ENCODE measurements at regions not wholly inside any gene's neighbourhood (a gene's known extent, or its start where the extent isn't known, plus 50 kb on each side); places are given as distances from the start of the nearest gene placed in this dataset.

GRCh38 chr18:7464245-7464966 lies 102.7 kb upstream of the PTPRM start:
- TF ChIP-seq, protein P1, sequence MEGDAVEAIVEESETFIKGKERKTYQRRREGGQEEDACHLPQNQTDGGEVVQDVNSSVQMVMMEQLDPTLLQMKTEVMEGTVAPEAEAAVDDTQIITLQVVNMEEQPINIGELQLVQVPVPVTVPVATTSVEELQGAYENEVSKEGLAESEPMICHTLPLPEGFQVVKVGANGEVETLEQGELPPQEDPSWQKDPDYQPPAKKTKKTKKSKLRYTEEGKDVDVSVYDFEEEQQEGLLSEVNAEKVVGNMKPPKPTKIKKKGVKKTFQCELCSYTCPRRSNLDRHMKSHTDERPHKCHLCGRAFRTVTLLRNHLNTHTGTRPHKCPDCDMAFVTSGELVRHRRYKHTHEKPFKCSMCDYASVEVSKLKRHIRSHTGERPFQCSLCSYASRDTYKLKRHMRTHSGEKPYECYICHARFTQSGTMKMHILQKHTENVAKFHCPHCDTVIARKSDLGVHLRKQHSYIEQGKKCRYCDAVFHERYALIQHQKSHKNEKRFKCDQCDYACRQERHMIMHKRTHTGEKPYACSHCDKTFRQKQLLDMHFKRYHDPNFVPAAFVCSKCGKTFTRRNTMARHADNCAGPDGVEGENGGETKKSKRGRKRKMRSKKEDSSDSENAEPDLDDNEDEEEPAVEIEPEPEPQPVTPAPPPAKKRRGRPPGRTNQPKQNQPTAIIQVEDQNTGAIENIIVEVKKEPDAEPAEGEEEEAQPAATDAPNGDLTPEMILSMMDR (IDR thresholded peaks at IDR 0.05) = no peak
- no peak for ATAC-seq (ENCODE audit: insufficient number of reproducible peaks, low FRiP score, low read depth)
- Histone ChIP-seq H3K27me3 (replicated peaks; ENCODE audit: insufficient read depth) (no peaks in the 10 kb centered on the region), H3K36me3 (no peaks in the 10 kb centered on the region), H3K27ac (no peak overlapping the region), H3K4me1 (ENCODE audit: control insufficient read depth in 1 of 2, low read depth in 2 of 2) (peaks cover 0 to 5% of the 10 kb centered on the region in 2 donors), H3K9me3 (no peaks in the 10 kb centered on the region), H3K4me3 (no peak overlapping the region)
- DNase-seq (ENCODE audit: low spot score) = no peak

DNA sequence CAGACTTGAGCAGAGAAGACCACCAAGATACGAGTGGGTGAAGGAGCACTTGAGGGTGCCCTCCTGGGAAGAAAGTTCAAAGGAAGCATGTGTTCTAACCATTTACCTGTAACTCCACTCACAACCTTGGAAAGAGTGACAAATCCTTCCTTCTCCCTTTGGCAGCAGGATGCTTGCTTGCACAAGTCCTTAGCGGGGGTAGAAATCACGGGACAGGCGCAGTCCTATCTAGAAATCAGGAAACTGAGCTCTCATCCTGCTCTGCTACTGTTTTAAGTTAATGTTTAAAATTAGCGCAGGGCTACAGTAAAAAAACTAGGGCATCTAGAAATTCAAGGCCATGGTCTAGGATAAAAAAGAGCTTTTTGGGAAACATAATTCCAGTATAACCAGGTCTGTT lies 100.9 kb upstream of the PTPRM start:
- Histone ChIP-seq H3K4me1 (ENCODE audit: control insufficient read depth in 1 of 2, low read depth in 2 of 2) (no peaks in the 10 kb centered on the region), H3K27me3 (replicated peaks; ENCODE audit: insufficient read depth) (no peaks in the 10 kb centered on the region), H3K4me3 (no peak overlapping the region), H3K36me3 (no peaks in the 10 kb centered on the region), H3K9me3 (no peaks in the 10 kb centered on the region), H3K27ac (no peak overlapping the region)
- ATAC-seq (ENCODE audit: insufficient number of reproducible peaks, low FRiP score, low read depth) (no peak), DNase-seq (ENCODE audit: low spot score) (no peak)
- TF ChIP-seq, protein P1 (IDR thresholded peaks at IDR 0.05) = no peak

- DNase-seq (ENCODE audit: low spot score) = no peak
- TF ChIP-seq, protein P1 (IDR thresholded peaks at IDR 0.05) = no peak
- no peaks in the 10 kb centered on the region for H3K4me1 ChIP-seq (ENCODE audit: control insufficient read depth in 1 of 2, low read depth in 2 of 2)
- H3K9me3 ChIP-seq = no peaks in the 10 kb centered on the region
- no peak overlapping the region for H3K4me3 ChIP-seq
- H3K27me3 ChIP-seq (replicated peaks; ENCODE audit: insufficient read depth) = no peaks in the 10 kb centered on the region
- no peak overlapping the region for H3K27ac ChIP-seq
- no peaks in the 10 kb centered on the region for H3K36me3 ChIP-seq
- ATAC-seq (ENCODE audit: insufficient number of reproducible peaks, low FRiP score, low read depth) = no peak
Measured at GRCh38 chr18:7467708-7468466, 99.2 kb upstream of the PTPRM start.

- H3K27me3 ChIP-seq (replicated peaks; ENCODE audit: insufficient read depth) = no peaks in the 10 kb centered on the region
- DNase-seq (ENCODE audit: low spot score) (no peak), ATAC-seq (ENCODE audit: insufficient number of reproducible peaks, low FRiP score, low read depth) (no peak)
- TF ChIP-seq, protein P1 (IDR thresholded peaks at IDR 0.05) = no peak
- H3K4me1 ChIP-seq (ENCODE audit: control insufficient read depth in 1 of 2, low read depth in 2 of 2) = no peaks in the 10 kb centered on the region
- no peaks in the 10 kb centered on the region for H3K9me3 ChIP-seq
- no peaks in the 10 kb centered on the region for H3K36me3 ChIP-seq
- no peak overlapping the region for H3K27ac ChIP-seq
- H3K4me3 ChIP-seq = no peak overlapping the region
Measured at GRCh38 chr18:7470101-7470500, 97.0 kb upstream of the PTPRM start.

- H3K27ac ChIP-seq = no peak overlapping the region
- TF ChIP-seq, protein P1 (IDR thresholded peaks at IDR 0.05) = no peak
- H3K4me1 ChIP-seq (ENCODE audit: control insufficient read depth in 1 of 2, low read depth in 2 of 2) = no peaks in the 10 kb centered on the region
- H3K27me3 ChIP-seq (replicated peaks; ENCODE audit: insufficient read depth) = no peaks in the 10 kb centered on the region
- DNase-seq (ENCODE audit: low spot score) (no peak), ATAC-seq (ENCODE audit: insufficient number of reproducible peaks, low FRiP score, low read depth) (no peak)
- no peak overlapping the region for H3K4me3 ChIP-seq
- no peaks in the 10 kb centered on the region for H3K9me3 ChIP-seq
- H3K36me3 ChIP-seq = no peaks in the 10 kb centered on the region
Measured at GRCh38 chr18:7470503-7470902, 96.6 kb upstream of the PTPRM start.

Data from thoracic aorta (tissue), 2 donors.